ENCODE measurements at regions not wholly inside any gene's neighbourhood (a gene's known extent, or its start where the extent isn't known, plus 50 kb on each side); places are given as distances from the start of the nearest gene placed in this dataset.

DNA sequence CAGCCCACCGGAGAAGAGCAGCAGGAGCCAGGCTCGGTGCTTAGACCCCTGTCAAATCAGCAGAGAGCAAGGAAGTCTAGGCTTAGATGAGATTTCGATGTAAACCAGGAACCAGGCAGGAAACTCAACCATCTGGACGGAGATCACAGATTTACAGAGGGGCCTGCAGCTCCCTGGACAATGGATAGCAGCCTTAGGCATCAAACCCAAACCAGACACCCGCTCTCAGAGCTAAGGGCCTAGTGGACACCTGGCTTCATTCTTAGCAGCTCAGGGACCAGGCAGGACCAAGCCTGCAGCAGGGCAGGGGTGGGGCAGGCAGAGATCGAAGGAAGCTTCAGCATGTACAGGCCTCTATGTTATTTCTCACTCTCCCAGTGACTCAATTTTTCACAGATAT, 127.8 kb upstream of the FMN2 start:
- H3K4me2 ChIP-seq (ENCODE audit: low read depth, low read length), result no peak overlapping the region
- peaks cover 16% of the 10 kb centered on the region for H3K27me3 ChIP-seq (ENCODE audit: control insufficient read depth, insufficient read depth, low read length)
- H3K36me3 ChIP-seq (ENCODE audit: control insufficient read depth, insufficient read depth, low read length), result no peaks in the 10 kb centered on the region
- H3K18ac ChIP-seq (ENCODE audit: low read depth, low read length), result no peak overlapping the region
- no peaks in the 10 kb centered on the region for H4K20me1 ChIP-seq (ENCODE audit: insufficient read depth, low read length)
- H3K79me1 ChIP-seq (ENCODE audit: low read depth in 1 of 2, low read length in 2 of 2), result no peaks in the 10 kb centered on the region
- in situ Hi-C loops (cut with MboI; ENCODE audit: low sequenced_read_pairs) (no loop called here), intact Hi-C loops (cut with micrococcal nuclease) (no loop called here), dilution Hi-C loops (cut with HindIII; ENCODE audit: low sequenced_read_pairs, unreplicated experiment) (no loop called here)
- H3K9me3 ChIP-seq (ENCODE audit: control insufficient read depth, insufficient read depth, low read length), result no peaks in the 10 kb centered on the region
- no peak overlapping the region for H3K9ac ChIP-seq (ENCODE audit: low read depth, low read length)
- no TSS peak for BruUV-seq (replicated peaks)
- no peak overlapping the region for H3K23ac ChIP-seq (ENCODE audit: low read depth, low read length)
- H2AFZ ChIP-seq (replicated peaks; ENCODE audit: low read length, poor library complexity), result no peak overlapping the region
- no peak for ATAC-seq (ENCODE audit: low read depth)
- no peak overlapping the region for H2BK20ac ChIP-seq (ENCODE audit: low read depth, low read length)
- H2AK5ac ChIP-seq (ENCODE audit: low read depth, low read length), result no peak overlapping the region
- no peak overlapping the region for H4K5ac ChIP-seq (ENCODE audit: low read depth, low read length)
- no peak overlapping the region for H2BK120ac ChIP-seq (ENCODE audit: low read depth, low read length)
- H4K91ac ChIP-seq (ENCODE audit: insufficient read depth, low read depth, low read length), result no peak overlapping the region
- no peak overlapping the region for H3K14ac ChIP-seq (replicated peaks; ENCODE audit: low read depth, low read length)
- H3K27ac ChIP-seq (ENCODE audit: insufficient read depth, low read length), result no peak overlapping the region
- H3K4ac ChIP-seq (ENCODE audit: low read depth, low read length), result no peak overlapping the region
- CTCF ChIA-PET, result no interaction called here
- H2BK15ac ChIP-seq (ENCODE audit: low read depth, low read length), result no peak overlapping the region
- no peaks in the 10 kb centered on the region for H3K9me1 ChIP-seq (ENCODE audit: insufficient read depth, low read length)
- no peak overlapping the region for H2AK9ac ChIP-seq (replicated peaks; ENCODE audit: low read depth, low read length, poor library complexity)
- H2BK5ac ChIP-seq (ENCODE audit: low read depth, low read length, poor library complexity, severe bottlenecking), result no peak overlapping the region
- TF ChIP-seq NFE2L2 (IDR thresholded peaks at IDR 0.05; ENCODE audit: low read depth, low read length) (no peak), MXI1 (IDR thresholded peaks at IDR 0.05; ENCODE audit: borderline replicate concordance, low read depth, low read length) (no peak), RAD21 (IDR thresholded peaks at IDR 0.05; ENCODE audit: low read length) (no peak), SMC3 (IDR thresholded peaks at IDR 0.05; ENCODE audit: low read depth, low read length) (no peak), FOS (IDR thresholded peaks at IDR 0.05; ENCODE audit: low read depth, low read length) (no peak), CHD1 (IDR thresholded peaks at IDR 0.05; ENCODE audit: low read depth, low read length) (no peak), MAZ (IDR thresholded peaks at IDR 0.05; ENCODE audit: borderline replicate concordance, low read depth, low read length) (no peak), MAFK (IDR thresholded peaks at IDR 0.05; ENCODE audit: low read depth, low read length) (no peak), RFX5 (IDR thresholded peaks at IDR 0.05; ENCODE audit: low read depth, low read length) (no peak)
- TF ChIP-seq, protein P1, sequence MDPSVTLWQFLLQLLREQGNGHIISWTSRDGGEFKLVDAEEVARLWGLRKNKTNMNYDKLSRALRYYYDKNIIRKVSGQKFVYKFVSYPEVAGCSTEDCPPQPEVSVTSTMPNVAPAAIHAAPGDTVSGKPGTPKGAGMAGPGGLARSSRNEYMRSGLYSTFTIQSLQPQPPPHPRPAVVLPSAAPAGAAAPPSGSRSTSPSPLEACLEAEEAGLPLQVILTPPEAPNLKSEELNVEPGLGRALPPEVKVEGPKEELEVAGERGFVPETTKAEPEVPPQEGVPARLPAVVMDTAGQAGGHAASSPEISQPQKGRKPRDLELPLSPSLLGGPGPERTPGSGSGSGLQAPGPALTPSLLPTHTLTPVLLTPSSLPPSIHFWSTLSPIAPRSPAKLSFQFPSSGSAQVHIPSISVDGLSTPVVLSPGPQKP (IDR thresholded peaks at IDR 0.05; ENCODE audit: borderline replicate concordance, low read depth, low read length), result no peak
- TF ChIP-seq, protein P2, sequence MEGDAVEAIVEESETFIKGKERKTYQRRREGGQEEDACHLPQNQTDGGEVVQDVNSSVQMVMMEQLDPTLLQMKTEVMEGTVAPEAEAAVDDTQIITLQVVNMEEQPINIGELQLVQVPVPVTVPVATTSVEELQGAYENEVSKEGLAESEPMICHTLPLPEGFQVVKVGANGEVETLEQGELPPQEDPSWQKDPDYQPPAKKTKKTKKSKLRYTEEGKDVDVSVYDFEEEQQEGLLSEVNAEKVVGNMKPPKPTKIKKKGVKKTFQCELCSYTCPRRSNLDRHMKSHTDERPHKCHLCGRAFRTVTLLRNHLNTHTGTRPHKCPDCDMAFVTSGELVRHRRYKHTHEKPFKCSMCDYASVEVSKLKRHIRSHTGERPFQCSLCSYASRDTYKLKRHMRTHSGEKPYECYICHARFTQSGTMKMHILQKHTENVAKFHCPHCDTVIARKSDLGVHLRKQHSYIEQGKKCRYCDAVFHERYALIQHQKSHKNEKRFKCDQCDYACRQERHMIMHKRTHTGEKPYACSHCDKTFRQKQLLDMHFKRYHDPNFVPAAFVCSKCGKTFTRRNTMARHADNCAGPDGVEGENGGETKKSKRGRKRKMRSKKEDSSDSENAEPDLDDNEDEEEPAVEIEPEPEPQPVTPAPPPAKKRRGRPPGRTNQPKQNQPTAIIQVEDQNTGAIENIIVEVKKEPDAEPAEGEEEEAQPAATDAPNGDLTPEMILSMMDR (conservative IDR thresholded peaks at IDR 0.05; ENCODE audit: low read depth, low read length), result no peak
- no peak for DNase-seq
- H4K8ac ChIP-seq (ENCODE audit: low read depth in 2 of 2, low read length in 2 of 2), result no peak overlapping the region
- H3K4me1 ChIP-seq (ENCODE audit: control insufficient read depth, insufficient read depth, low read length), result no peaks in the 10 kb centered on the region
- no peak overlapping the region for H3K56ac ChIP-seq (ENCODE audit: extremely low read depth, insufficient read depth, low read length)
- POLR2A ChIA-PET (ENCODE audit: unreplicated experiment), result no interaction called here
- 36% methylated on average over 3 of the region's 6 CpGs; no CpG with 5 or more reads in 1 of the 2 experiments for WGBS, 2 experiments (ENCODE audit: extremely low coverage in 2 of 2, insufficient read length in 1 of 2)
- H3K4me3 ChIP-seq (ENCODE audit: insufficient read depth, low read depth, low read length), result no peak overlapping the region

Measured in IMR-90 (cell line).